GM19238 (cell line): ENCODE measurements at regions not wholly inside any gene's neighbourhood (a gene's known extent, or its start where the extent isn't known, plus 50 kb on each side); places are given as distances from the start of the nearest gene placed in this dataset.
"Not testable (repeated sequence)": the region's sequence is repeated elsewhere in the genome, so short reads cannot be mapped to it uniquely, and the experiment has no call there.

Experiments used
- DNase-seq: peaks from one replicate; pipeline ENCODE4 v3.0.0; 2011; ENCODE audit warnings: low spot score; ENCODE audit not compliant: insufficient read length

GRCh38 chr3:107111872-107112271, 265.4 kb upstream of the CCDC54 start:
- DNase-seq, result no peak

- no peak for DNase-seq
Observed at GRCh38 chr3:107112356-107112755, 264.9 kb upstream of the CCDC54 start.

GRCh38 chr3:107116251-107116650, 261.0 kb upstream of the CCDC54 start:
- no peak for DNase-seq

DNA sequence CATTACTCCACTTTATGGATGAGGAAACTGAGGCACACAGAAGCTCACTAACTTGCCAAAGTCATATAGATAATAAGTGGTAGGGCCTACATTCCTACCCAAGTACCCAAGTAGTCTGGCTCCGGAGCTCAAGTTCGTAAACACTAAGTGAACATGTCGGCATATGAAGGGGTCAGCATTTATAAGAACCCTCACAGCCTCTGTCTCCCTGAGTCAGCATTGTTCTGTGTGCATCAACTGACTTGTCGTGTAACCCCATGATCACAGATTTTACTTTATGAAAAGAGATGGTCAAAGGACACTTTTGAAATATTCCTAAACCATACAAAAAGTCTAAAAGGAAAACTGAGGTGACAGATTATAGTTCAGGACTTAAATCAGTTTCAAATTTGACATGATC, 260.1 kb upstream of the CCDC54 start:
- no peak for DNase-seq

- no peak for DNase-seq
Observed at GRCh38 chr3:107117922-107118536, 259.2 kb upstream of the CCDC54 start.

GRCh38 chr3:107124885-107125284, 252.4 kb upstream of the CCDC54 start:
- no peak for DNase-seq

GRCh38 chr3:107128946-107129345, 248.3 kb upstream of the CCDC54 start:
- DNase-seq, result no peak

- no peak for DNase-seq
Observed at GRCh38 chr3:107130089-107130700, 247.0 kb upstream of the CCDC54 start.

GRCh38 chr3:107132674-107133073, 244.6 kb upstream of the CCDC54 start:
- no peak for DNase-seq

DNA sequence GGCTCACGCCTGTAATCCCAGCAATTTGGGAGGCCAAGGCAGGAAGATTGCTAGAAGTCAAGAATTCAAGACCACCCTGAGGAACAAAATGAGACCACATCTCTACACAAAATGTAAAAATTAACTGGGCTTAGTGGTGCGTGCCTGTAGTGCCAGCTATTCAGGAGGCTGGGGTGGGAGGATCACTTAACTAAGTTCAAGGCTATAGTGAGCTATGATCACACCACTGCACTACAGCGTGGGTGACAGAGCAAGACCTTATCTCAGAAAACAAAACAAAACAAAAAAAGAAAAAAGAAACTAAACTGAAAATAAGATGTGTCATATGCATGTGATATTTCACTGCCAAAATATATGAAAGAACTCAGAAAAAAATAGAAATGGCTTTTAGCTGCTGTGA, 243.3 kb upstream of the CCDC54 start:
- DNase-seq, result no peak

- no peak for DNase-seq
Observed at GRCh38 chr3:107142171-107142570, 235.1 kb upstream of the CCDC54 start.

GRCh38 chr3:107142786-107143575, 234.3 kb upstream of the CCDC54 start:
- no peak for DNase-seq

DNA sequence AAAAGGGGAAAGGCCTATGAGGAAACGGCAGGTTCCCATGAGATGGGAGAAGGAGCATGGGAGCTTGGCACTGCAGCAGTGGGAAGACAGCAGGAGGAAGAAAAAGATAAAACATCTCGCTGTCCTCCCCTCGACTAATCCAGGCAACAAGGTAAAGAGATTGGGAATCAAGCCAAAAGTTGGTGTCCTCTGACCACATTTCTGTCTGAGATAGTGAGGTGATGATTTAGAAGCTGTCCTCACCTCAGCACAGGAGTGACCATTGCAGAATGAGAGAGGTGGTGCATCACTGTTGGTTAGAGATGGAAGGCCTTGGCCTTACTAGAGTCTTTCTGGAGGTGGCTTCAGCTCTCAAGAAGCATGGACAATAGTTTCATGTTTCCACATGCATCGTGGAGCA, 226.6 kb upstream of the CCDC54 start:
- DNase-seq, result no peak

- DNase-seq, result no peak
Observed at GRCh38 chr3:107153981-107154380, 223.3 kb upstream of the CCDC54 start.

GRCh38 chr3:107172411-107172810, 204.8 kb upstream of the CCDC54 start:
- no peak for DNase-seq

DNA sequence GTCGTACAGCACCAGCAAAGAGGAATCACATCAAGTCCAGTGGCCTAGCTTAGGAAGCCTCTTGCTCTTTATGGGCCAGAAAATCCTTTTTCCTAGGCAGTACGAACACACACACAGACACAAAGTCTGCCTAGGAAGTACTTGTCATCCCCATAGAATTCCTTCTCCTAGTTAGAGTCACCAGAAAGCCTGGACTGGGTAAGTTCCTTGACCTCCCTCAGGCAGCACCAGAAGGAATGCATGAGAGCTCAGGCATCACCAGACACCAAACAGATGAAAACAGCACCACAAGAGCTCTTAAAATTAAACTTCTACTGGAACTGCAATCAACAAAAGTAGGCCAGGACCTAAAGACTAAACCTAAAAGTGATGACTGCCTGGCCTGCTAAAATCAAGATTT, 192.9 kb upstream of the CCDC54 start:
- DNase-seq, result no peak

- DNase-seq, result no peak
Observed at GRCh38 chr3:107188262-107188661, 189.0 kb upstream of the CCDC54 start.

- no peak for DNase-seq
Observed at GRCh38 chr3:107189158-107189791, 188.0 kb upstream of the CCDC54 start.

GRCh38 chr3:107193116-107193515, 184.1 kb upstream of the CCDC54 start:
- no peak for DNase-seq

GRCh38 chr3:107198581-107199181, 178.6 kb upstream of the CCDC54 start:
- no peak for DNase-seq

DNA sequence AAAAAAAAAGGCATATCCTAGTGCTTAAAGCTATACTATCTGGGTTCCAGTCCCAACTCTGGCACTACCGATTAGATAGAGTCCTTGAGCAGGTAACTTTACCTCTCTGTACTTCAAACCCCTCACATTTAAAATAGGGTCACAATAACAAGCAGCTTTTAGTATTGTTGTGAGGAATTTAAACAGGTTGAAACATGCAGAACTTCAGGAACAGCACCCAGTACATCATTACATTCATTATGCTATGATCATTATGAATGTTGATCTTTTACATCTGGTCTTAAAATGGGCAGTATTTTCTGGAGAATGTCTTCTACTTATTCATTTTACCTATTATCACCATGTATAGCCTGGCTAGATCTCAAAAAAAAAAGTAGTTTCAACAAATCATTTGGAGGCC, 176.1 kb upstream of the CCDC54 start:
- DNase-seq, result no peak

- DNase-seq, result not testable (repeated sequence)
Observed at GRCh38 chr3:107202885-107203284, 174.4 kb upstream of the CCDC54 start.
